ENCODE measurements at regions not wholly inside any gene's neighbourhood (a gene's known extent, or its start where the extent isn't known, plus 50 kb on each side); places are given as distances from the start of the nearest gene placed in this dataset.
"Not testable (repeated sequence)": the region's sequence is repeated elsewhere in the genome, so short reads cannot be mapped to it uniquely, and the experiment has no call there.

GRCh38 chr6:803191-803977, 110.4 kb upstream of the EXOC2 start:
- POLR2A ChIA-PET = no interaction called here
- Mint-ChIP-seq H3K9me3 (ENCODE audit: unreplicated experiment) (no peaks in the 10 kb centered on the region), H3K4me1 (ENCODE audit: low read depth, unreplicated experiment) (no peaks in the 10 kb centered on the region), H3K36me3 (ENCODE audit: insufficient read depth, unreplicated experiment) (no peaks in the 10 kb centered on the region), H3K27ac (ENCODE audit: unreplicated experiment) (no peak overlapping the region), H3K27me3 (ENCODE audit: insufficient read depth, unreplicated experiment) (peaks cover 8% of the 10 kb centered on the region), H3K4me3 (ENCODE audit: unreplicated experiment) (no peak overlapping the region)
- intact Hi-C loops (cut with micrococcal nuclease; ENCODE audit: unreplicated experiment) = no loop called here
- no peak overlapping the region for H3K4me3 ChIP-seq (ENCODE audit: low read depth, low read length)
- H3K9me3 ChIP-seq = no peaks in the 10 kb centered on the region
- TF ChIP-seq CTCF (IDR thresholded peaks at IDR 0.05; ENCODE audit: insufficient read depth in 1 of 2, low read depth in 1 of 2, low read length in 1 of 2, severe bottlenecking in 1 of 2, unreplicated experiment in 1 of 2) = no peak
- no peaks in the 10 kb centered on the region for H3K36me3 ChIP-seq (ENCODE audit: control insufficient read depth, insufficient read depth, low read length)
- CTCF ChIA-PET = no interaction called here
- no TSS peak for BruUV-seq (replicated peaks)
- no peaks in the 10 kb centered on the region for H3K4me1 ChIP-seq
- H3K27me3 ChIP-seq (replicated peaks; ENCODE audit: control insufficient read depth, insufficient read depth, low read length) = no peaks in the 10 kb centered on the region
- no peak for DNase-seq

GRCh38 chr6:802701-803100, 109.8 kb upstream of the EXOC2 start:
- Mint-ChIP-seq H3K4me3 (ENCODE audit: unreplicated experiment) (no peak overlapping the region), H3K27me3 (ENCODE audit: insufficient read depth, unreplicated experiment) (peaks cover 8% of the 10 kb centered on the region), H3K36me3 (ENCODE audit: insufficient read depth, unreplicated experiment) (no peaks in the 10 kb centered on the region), H3K27ac (ENCODE audit: unreplicated experiment) (no peak overlapping the region), H3K9me3 (ENCODE audit: unreplicated experiment) (no peaks in the 10 kb centered on the region), H3K4me1 (ENCODE audit: low read depth, unreplicated experiment) (no peaks in the 10 kb centered on the region)
- Histone ChIP-seq H3K36me3 (ENCODE audit: control insufficient read depth, insufficient read depth, low read length) (no peaks in the 10 kb centered on the region), H3K4me1 (no peaks in the 10 kb centered on the region), H3K9me3 (no peaks in the 10 kb centered on the region), H3K4me3 (ENCODE audit: low read depth, low read length) (no peak overlapping the region), H3K27me3 (replicated peaks; ENCODE audit: control insufficient read depth, insufficient read depth, low read length) (no peaks in the 10 kb centered on the region)
- intact Hi-C loops (cut with micrococcal nuclease; ENCODE audit: unreplicated experiment) = no loop called here
- ChIA-PET CTCF (no interaction called here), POLR2A (no interaction called here)
- no TSS peak for BruUV-seq (replicated peaks)
- no peak for TF ChIP-seq CTCF (IDR thresholded peaks at IDR 0.05; ENCODE audit: insufficient read depth in 1 of 2, low read depth in 1 of 2, low read length in 1 of 2, severe bottlenecking in 1 of 2, unreplicated experiment in 1 of 2)
- no peak for DNase-seq

GRCh38 chr6:802223-802622, 109.3 kb upstream of the EXOC2 start:
- H3K9me3 Mint-ChIP-seq (ENCODE audit: unreplicated experiment); H3K4me1 ChIP-seq; intact Hi-C loops (cut with micrococcal nuclease; ENCODE audit: unreplicated experiment); H3K27me3 ChIP-seq (replicated peaks; ENCODE audit: control insufficient read depth, insufficient read depth, low read length); H3K27me3 Mint-ChIP-seq (ENCODE audit: insufficient read depth, unreplicated experiment); H3K36me3 ChIP-seq (ENCODE audit: control insufficient read depth, insufficient read depth, low read length); CTCF ChIA-PET; H3K4me1 Mint-ChIP-seq (ENCODE audit: low read depth, unreplicated experiment); H3K27ac Mint-ChIP-seq (ENCODE audit: unreplicated experiment); H3K4me3 Mint-ChIP-seq (ENCODE audit: unreplicated experiment); H3K9me3 ChIP-seq; H3K36me3 Mint-ChIP-seq (ENCODE audit: insufficient read depth, unreplicated experiment); H3K4me3 ChIP-seq (ENCODE audit: low read depth, low read length); POLR2A ChIA-PET; BruUV-seq (replicated peaks); DNase-seq: not testable (repeated sequence)
